NCI-H128 (cell line): ENCODE measurements at regions not wholly inside any gene's neighbourhood (a gene's known extent, or its start where the extent isn't known, plus 50 kb on each side); places are given as distances from the start of the nearest gene placed in this dataset.
A peak's percentile ranks its signal among the peaks of the same experiment; 100 is the strongest.

ENCODE experiments used
- DNase-seq: peaks from one replicate; lab custom pipeline; 2025; ENCODE audit not compliant: unreplicated experiment; lab: John Stamatoyannopoulos, UW

GRCh38 chr5:21184581-21184980 lies 1196.6 kb upstream of the CDH18 start:
- no peak for DNase-seq

DNA sequence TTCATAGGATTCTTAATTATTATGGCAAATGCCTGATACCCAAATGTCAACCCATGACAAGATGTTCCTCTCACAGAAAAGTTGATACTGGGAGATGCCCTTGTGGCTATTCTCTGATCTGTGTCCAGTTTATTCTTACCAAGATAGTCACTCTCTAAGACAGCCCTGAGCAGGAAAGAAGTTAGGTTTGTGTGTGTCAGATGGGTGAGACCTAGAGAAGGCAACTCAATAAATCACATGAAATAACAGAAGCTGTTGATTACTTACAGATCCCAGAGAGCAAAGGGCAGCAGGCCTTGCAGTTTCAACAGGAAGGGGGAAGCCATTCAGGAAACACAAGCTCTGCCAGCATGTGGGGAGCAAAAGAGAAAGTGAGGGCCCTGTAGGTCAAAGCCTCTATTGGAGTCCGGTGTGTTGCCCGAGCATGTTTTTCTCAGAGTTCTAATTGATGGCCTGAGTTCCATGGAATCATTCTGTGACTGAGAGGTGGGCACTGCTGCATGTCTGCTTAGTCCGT lies 1193.7 kb upstream of the CDH18 start:
- DNase-seq = no peak

DNA sequence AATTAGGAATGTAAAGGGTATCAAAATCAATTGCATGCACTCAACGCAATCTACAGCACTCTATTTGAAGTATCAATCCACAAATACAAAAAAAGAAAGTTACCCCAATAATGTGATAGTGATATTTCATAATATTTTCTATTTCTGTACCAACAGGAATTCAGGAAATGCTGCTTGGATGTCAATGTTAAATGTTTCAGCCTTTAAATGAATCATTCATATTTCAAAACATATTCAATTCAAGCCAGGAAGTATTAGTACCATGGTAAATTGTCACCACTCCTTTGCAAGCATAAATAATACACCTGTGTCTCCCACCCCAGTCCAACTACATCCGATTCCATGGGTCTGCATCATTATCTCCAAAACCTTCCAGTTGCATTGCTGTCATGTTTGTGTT lies 1185.5 kb upstream of the CDH18 start:
- no peak for DNase-seq

GRCh38 chr5:21173036-21173435 lies 1185.0 kb upstream of the CDH18 start:
- DNase-seq = no peak

DNA sequence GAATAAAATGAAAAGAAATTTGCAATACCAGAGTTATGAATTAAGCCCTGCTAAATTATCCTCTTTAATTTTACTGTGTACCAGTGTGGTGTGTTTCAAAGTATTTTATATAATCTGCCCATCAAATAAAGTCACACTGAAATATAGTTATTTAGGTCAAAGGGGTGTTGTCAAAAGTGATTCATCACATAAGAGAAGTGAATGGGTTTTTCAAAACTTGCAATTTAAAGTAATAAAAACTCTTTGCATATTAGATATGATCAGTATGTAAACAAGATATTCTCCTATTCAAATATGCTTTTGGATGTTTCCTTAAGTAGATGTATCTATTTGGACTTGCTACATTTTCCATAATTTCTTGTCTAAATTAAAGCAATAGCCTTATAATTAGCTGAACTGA lies 1183.0 kb upstream of the CDH18 start:
- no peak for DNase-seq

DNA sequence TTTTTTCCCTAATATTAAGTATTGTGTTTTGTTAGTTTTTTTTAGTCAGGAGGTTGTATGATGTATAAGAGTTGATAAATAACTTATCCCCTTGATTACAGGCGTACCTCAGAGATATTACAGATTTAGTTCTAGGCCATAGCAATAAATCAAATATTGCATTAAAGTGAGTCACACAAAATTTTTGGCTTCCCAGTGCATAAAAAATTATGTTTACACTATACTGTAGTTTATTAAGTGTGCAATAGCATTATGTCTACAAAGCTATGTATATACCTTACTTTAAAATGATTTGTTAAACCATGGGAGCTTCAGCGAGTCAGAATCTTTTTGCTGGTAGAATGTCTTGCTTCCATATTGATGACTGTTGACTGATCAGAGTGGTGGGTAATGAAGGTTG lies 1180.6 kb upstream of the CDH18 start:
- no peak for DNase-seq

GRCh38 chr5:21165344-21165743 lies 1177.3 kb upstream of the CDH18 start:
- DNase-seq = no peak

GRCh38 chr5:21164425-21164824 lies 1176.4 kb upstream of the CDH18 start:
- DNase-seq = no peak

GRCh38 chr5:21159510-21160059 lies 1171.6 kb upstream of the CDH18 start:
- no peak for DNase-seq

GRCh38 chr5:21154526-21154925 lies 1166.5 kb upstream of the CDH18 start:
- DNase-seq = no peak

DNA sequence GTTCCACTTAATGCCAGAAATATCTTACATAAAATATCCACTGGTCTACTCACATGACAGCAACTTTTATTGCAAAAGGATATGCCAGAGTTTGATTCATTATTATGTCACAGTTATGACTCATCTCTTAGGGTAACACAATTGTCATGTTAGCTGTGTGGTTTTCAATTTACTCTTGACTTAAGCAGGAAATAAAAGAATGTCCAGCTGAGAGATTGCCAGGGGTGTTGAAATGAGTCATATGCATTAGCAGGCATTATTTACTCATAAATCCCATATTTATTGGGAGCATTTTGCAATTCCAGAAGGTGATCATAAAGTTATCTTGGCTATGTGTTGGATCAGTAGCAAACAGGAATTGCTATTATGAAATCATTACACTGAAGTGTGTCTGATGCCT lies 1164.6 kb upstream of the CDH18 start:
- DNase-seq = no peak

GRCh38 chr5:21145376-21145775 lies 1157.4 kb upstream of the CDH18 start:
- DNase-seq = no peak

DNA sequence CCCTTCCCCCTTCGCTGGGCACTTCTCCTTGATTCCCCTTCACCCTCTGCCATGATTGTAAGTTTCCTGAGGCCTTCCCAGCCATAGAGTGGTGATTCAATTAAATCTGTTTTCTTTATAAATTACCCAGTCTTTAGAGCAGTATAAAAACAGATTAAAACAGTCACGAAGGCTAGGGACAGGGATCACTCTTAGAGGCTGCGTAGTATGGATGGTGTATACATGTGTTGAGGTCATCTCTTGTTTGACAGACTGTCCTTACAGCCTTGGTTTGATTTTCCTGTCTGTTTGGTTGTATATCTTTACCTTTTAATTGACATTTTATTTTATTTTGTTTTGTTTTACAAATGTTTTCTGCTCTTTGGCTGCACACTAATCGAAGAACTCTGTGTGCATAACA lies 1155.7 kb upstream of the CDH18 start:
- no peak for DNase-seq

DNA sequence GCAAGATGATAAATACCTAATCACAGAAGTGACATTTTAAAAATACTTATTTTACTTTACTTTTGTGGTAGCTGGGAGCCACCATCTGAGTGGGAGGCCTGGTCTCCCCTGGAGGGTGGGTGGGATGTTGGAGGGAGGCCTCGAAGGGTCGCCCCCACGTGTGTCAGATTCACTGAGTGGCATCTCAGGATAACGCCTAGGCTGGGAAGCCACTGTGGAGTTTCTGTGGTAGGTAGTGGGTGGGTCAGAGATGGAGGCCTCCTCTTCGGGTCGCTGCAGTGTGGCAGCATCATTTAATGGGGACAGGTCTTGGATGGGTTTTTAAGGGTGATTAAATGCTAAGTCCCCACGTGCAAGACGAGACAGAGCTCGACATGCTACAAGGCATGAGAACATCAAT lies 1154.8 kb upstream of the CDH18 start:
- no peak for DNase-seq

GRCh38 chr5:21140987-21141386 lies 1153.0 kb upstream of the CDH18 start:
- no peak for DNase-seq

GRCh38 chr5:21126236-21126635 lies 1138.2 kb upstream of the CDH18 start:
- DNase-seq = no peak

- DNase-seq = peak; percentile 3
These were observed 1137.4 kb upstream of the CDH18 start for GRCh38 chr5:21125238-21125983.

DNA sequence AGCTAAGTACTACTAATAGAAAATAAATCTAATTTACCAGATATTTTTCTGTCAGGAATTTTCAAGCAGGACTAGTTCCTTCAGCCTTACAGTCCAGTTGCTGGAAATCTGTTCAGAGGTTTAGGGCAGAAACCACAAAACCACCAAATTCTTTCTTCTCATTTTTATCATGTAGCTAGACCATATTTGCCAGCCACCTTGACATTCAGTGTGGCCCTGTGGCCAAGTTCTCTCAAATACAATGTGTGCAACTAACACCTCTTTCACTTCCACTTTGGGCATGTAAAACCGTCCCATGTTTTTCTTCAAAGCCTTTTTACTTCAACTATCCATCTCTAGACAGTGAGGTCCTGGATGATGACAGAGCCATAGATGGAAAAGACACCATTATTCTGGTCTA lies 1133.2 kb upstream of the CDH18 start:
- no peak for DNase-seq

GRCh38 chr5:21097661-21098060 lies 1109.7 kb upstream of the CDH18 start:
- DNase-seq = no peak

DNA sequence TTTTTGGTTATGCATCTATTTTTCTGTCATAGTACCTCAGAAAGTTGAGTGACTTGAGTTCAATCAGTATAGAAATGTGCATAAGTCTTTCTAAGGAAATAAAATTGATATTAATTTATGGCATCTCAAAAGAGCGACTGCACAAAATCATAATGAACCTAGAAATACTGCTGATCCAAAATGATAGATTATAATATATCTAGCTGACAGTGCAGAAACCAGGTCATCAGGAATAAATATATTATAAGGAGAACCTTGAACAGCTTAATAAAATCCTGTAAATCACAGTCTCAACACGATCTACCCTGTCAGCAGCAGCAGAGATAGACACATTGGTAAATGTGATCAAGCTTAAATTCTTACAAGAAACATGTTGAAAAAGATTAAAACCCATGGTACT lies 1106.6 kb upstream of the CDH18 start:
- no peak for DNase-seq

DNA sequence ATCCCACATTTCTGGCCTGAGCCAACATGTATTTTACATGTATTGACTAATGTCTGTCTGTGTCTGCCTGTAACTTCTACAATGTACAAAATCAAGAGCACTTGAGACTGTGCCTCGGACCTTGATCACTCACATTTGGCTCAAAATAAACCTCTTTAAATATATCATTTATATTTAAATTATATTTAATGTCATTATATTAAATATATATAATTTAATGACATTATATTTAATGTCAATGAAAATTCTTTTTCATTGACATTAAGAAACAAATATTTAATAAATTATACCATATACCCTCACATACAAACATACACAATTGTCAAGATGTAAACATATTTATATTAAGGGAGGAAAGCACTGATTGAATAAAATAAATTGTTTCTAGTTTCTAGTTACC lies 1099.8 kb upstream of the CDH18 start:
- DNase-seq = no peak

DNA sequence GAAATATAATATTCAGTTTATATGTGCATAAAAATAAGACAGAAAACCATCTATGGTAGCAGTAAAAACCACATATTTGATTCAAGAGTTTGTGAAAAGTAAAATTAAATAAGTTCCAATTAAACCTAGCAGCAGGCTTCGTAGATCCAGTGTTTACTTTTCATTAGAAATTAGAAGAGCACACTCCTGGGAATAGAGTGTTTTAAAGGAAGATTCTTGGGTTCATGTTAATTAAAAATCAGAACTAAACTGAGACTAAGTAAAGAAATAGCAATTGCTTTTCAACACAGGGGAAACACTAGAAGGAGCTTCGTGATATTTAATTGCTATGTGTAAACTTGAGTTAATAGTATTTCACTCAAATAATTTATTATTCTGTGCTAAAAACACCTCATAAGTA lies 1097.8 kb upstream of the CDH18 start:
- no peak for DNase-seq

GRCh38 chr5:21071986-21072385 lies 1084.0 kb upstream of the CDH18 start:
- DNase-seq = no peak
